HG03095 (cell line): ENCODE measurements at regions not wholly inside any gene's neighbourhood (a gene's known extent, or its start where the extent isn't known, plus 50 kb on each side); places are given as distances from the start of the nearest gene placed in this dataset.

Experiments
- ATAC-seq: cut with Tn5 transposase; IDR thresholded peaks from one replicate; pipeline ENCODE4 v1.9.1; 2021; ENCODE audit warnings: moderate library complexity; ENCODE audit not compliant: unreplicated experiment

DNA sequence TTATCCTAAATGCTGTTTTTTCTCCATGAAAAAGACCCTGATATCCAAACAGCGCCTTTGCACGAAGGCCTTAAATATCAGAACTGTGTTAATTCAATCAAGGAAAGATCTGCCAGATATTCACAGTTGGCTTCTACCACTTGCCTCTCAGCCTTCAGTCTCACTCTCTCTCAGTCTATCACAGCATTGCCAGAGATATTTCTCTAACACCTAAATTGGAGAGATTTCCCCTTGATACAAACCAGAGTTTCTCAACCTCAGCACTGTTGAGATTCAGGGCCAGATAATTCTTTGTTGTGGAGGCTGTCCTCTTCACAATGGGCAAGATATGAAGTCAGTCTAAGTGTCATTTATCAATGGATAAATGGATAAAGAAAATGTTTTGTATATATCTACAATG, 454.1 kb upstream of the MAF start:
- no peak for ATAC-seq

DNA sequence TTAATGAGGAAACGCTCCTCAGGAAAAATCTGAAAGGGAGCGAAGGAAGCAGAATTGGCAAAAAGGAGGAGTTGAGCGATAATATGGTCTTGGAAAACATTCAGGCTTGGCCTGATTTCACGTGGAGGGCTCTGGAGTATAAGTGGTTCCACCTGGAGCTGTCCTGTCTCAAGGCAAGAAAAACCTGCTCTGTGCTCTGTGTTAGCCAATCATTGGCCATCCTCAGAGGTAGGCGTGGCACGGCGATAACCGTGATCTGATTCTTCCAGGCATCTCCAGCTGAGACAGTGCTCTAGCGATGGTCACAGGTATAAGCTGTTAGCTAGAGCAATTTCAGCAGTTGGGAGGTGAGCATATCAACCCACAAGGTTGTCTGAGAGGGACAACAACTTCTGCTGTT, 450.5 kb upstream of the MAF start:
- no peak for ATAC-seq

DNA sequence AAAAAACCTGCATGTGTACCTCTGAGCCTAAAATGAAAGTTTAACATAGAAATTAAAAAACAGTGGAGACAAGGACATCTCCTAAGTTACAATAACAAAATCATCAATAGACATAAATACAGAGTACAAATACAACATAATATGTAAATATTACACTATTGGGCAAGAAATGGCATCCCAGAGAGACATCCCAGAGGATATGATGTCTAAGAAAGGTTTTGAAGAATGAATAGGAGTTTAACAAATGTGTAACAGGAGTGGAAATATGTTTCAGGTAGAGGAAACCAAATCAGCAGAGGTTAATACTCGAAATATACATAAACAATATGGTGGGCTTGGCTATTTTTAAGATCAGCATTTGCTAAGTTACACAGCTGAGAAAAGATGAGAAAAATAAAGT, 447.7 kb upstream of the MAF start:
- ATAC-seq: no peak

- no peak for ATAC-seq
These were observed 447.3 kb upstream of the MAF start for GRCh38 chr16:80047842-80048241.

- ATAC-seq: no peak
These were observed 446.3 kb upstream of the MAF start for GRCh38 chr16:80046848-80047247.

DNA sequence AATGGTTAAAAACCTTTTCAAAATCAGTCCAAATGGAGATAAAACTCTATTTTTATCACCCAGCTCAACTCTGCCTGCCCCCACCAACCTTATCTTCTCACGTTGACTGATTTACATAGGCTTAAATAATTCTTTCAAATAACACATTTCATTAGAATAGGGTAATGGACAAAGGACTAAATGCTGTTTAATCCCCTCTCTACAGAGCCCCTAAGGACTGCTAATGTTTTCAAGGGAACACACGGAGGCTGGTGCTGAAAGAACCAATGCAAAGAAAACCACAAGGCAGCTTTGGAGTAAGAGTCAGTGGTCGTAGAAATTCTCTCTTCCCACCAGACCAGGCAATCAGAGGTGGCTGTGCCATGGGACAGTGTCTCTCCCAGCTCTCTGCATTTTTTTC, 445.7 kb upstream of the MAF start:
- ATAC-seq: no peak

GRCh38 chr16:80045861-80046260, 445.3 kb upstream of the MAF start:
- no peak for ATAC-seq

DNA sequence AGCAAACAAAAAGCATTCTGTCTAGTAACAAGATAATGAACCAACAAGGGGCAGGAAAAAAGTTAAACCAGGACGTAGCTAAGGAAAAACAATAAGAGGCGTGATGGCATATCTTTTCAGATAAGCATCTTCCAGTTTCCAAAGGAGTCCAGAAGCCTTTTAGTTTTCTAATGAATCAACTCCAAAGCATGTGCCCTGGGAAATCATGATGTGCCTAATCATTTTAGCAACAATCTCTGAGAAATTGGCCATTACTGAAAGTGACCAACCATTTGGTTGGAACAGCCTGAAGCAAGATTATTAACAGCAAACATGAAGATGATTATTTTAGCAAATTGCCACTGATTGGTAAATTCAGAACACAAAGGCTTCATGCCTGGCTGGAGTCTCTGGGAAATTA, 440.9 kb upstream of the MAF start:
- no peak for ATAC-seq

DNA sequence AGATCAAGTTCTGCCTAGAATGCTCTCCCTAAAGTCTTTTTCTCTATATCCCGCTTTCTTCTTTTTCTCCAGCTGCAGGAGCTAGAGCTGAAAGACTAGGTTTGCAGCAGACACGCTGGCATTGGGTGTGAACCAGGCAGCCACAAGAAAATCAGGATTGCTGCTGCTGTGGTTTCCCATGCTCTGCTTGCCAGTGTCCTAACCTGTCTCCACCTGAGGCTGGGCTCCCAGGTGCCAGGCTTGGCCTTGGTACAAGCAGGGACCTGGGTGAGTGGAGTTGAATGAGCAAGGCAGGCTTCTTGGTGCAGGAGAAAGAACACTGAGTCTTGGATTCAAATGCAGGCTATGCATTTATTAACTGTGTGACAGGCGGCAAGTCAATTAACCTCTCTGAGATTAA, 440.3 kb upstream of the MAF start:
- no peak for ATAC-seq

- ATAC-seq: no peak
These were observed 439.9 kb upstream of the MAF start for GRCh38 chr16:80040413-80040812.

- no peak for ATAC-seq
These were observed 439.2 kb upstream of the MAF start for GRCh38 chr16:80039777-80040176.

- no peak for ATAC-seq
These were observed 438.0 kb upstream of the MAF start for GRCh38 chr16:80038566-80038965.

- ATAC-seq: no peak
These were observed 434.6 kb upstream of the MAF start for GRCh38 chr16:80034948-80035663.

DNA sequence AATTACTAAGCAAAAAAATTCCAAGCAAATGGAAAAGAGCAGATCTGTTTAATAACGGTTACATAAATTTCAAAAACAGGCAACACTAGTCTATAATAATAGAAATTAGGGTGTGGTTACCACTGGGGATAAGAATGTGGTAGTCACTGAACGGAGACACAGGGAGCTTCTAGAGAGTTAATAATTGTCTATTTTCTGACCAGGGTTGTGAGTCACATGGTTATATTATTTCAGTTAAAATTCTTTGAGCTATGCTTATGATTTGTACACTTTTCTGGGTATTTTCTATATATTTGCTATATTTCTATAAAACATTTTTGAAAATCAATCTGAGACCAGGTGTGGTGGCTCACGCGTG, 433.9 kb upstream of the MAF start:
- no peak for ATAC-seq

DNA sequence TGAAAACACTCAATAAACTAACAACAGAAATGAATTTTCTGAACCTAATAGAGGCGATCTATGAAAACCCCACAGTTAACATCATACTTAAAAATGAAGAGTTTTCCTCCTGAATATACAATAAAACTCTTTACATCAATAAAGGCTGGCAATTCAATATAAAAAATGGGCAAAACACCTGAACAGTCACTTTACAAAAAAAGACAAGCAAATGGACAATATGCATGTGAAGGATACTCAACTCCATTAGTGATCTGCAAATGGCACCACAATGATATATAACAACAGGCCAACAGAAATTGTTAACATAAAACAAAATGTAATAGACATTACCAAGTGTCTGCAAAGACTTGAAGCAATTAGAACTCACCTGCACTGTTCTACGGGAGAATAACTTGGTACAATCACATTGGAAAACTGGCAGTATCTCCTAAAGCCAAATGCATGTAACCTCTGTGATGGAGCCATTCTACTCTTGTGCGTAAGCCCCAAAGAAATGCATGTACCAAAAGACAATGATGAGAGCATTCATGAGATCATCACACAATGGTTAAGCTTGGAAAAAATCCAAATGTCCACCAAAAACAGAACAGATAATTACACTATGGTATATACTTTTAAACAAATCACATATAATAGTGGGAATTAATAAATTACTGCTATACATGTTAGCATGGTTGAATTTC, 433.4 kb upstream of the MAF start:
- ATAC-seq: no peak

DNA sequence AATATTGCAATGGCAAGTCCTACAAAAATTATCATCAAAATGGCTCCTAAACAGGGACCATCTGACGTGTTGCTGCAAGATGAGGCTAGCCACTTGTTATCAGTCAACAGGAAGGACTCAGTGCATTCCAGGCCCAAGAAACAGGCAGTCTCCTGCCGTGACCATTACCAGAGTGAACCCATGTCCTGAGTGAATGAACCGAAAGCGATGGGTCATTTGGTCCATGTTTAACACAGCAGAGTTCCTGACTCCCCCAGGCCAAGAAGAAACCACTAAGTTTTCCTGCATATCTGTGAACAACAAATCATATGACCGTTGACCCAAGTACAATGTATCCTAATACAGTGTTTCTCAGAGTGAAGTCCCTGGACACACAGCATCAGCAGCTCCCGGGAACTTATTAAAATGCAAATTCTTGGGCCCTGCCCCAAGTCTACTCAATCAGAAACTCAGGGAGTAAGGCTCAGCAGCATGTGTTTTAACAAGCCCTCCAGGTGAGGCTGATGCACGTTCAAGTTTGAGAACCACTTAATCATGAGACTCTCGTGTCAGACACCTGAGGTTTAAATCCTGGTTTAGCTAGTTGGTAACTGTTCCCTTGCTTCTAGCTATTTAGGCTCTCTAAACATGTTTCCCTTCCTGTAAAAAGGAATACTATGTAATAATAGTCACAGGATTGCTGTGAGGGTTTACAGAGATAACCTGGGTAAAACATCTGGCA, 429.4 kb upstream of the MAF start:
- ATAC-seq: no peak

DNA sequence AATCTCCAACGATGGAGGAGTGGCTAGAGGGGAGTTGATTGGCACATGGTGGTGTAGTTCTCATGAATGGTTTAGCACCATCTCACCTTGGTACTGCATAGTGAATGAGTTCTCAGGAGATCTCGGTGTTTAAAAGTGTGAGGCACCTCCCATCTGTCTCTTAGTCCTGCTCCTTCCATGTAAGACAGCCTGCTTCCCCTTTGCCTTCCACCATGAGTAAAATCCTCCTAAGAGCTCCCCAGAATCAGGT, 428.8 kb upstream of the MAF start:
- no peak for ATAC-seq

DNA sequence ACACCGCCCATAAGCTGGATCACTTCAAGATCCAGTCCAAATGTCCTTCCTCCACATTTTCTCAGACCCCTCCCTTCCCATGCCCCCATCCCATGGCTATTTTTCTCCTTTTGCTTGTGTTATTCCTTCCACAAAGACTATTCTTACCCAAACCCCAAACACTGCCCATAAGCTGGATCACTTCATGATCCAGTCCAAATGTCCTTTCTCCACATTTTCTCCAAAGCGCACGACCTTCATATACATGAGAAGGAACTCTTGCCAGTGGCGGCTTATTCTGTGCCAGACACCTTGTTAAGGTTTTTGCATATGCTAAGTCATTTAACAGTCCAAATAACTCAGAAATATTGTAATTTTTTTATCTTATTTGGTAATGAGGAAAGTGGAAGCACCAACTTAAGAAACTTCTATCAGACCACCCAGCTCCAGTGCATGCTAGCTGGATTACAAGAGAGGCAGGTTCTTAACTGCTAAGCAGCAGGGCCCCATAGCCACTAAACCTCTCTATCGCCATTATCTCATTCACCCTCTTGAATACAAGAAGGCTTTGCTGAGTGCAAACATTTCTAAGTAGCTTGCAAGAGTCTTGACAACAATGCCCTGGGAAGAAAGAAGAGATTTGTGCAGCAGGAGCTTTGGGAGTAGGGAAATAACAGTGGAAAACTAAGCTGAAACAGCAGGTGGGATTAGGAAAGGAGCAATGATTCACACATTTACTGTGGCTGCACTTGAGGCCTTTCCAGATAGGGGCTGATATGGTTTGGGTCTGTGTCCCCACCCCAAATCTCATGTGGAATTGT, 428.2 kb upstream of the MAF start:
- no peak for ATAC-seq

DNA sequence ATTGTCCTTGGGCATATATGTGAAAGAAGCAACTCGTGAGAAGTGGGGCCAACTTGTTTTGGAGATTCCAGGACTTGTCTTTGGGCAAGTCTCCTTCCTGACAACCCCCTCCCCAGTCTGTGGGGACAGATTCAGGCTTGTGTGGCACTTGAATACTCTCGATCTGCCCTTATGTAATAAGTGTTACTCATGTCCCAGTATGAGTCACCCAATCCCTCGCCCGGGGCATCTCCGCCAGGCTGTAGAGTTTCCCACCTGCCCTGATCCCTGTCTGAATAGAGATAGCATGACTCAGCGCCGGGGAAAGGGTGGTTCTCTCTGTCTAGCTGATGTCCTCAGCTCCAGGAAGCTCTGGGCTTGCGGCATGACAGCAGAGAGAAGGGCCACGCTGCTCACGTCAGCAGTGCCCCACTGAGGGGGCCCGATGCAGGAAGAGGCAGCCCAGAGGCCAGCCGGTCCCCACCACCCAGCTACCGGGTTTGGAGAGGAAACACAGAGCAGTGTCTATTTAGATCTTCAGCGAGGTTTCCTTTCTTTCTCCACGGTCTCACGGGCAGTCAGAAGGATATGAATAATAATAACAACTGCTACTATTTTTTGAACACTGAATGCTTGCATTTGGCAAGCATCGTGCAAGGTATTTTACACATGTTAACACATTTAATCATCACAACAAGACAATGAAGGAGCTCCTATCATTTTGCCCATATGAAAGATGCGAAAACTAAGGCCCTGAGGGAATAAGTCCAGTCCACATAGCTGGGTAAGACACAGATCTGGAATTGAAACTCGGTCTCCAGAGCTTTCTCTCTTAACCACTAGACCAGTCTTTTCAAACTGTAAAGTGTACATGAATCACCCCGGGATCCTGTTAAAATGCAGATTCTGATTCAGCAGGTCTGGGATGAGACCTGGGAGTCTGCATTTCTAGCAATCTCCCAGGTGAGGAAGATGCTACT, 426.7 kb upstream of the MAF start:
- ATAC-seq: peak; percentile 68

DNA sequence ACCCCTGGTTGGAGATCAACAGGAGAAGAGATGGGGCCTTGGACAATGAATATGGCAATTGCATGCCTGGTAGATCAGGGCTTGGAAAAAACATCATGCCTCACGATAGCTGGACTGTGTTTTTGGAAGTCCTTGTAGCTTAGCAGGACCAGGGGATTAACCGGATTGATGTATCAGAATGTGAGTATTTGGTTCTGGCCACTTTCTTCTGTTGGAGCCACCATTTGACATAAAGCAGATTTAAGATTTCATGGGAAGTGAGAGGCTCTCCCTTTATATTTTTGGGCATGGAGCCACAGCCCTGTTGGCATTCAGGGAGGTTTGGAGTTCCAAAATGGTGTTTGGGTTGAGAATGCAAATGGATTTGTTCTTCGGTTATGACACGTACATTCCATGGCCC, 424.7 kb upstream of the MAF start:
- ATAC-seq: no peak

DNA sequence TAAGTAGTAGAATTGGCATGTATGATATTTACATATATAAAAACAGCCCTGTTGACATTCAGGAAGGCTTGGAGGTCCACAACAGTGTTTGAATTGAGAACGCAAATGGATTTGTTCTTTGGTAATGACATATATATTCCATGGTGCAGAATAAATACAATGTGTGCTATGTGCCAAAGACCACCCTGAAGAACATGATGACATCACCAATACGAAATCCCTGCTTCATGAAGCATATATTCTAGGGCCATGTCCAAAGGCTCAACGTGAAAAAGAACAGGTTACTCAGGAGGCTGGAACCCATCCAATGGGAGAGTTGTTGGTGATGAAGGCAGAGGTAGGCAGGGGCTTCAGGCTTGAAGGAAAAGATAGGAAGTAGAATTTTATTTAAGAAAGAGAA, 423.9 kb upstream of the MAF start:
- ATAC-seq: no peak
